ENCODE measurements at regions not wholly inside any gene's neighbourhood (a gene's known extent, or its start where the extent isn't known, plus 50 kb on each side); places are given as distances from the start of the nearest gene placed in this dataset.

GRCh38 chrX:97847885-97848679, 964.4 kb downstream of the RPA4 start:
- H3K4me1 ChIP-seq (ENCODE audit: control insufficient read depth in 2 of 2, insufficient read depth in 2 of 2, low read length in 2 of 2), result no peaks in the 10 kb centered on the region
- no peaks in the 10 kb centered on the region for H3K9me3 ChIP-seq (ENCODE audit: control insufficient read depth in 2 of 2, low read length in 2 of 2)
- H3K4me3 ChIP-seq (ENCODE audit: low read length in 2 of 2), result no peak overlapping the region
- H3K27ac ChIP-seq (ENCODE audit: low read depth in 2 of 2, low read length in 2 of 2), result no peak overlapping the region
- H3K36me3 ChIP-seq (ENCODE audit: control insufficient read depth in 2 of 2, insufficient read depth in 2 of 2, low read length in 2 of 2), result no peaks in the 10 kb centered on the region
- no peaks in the 10 kb centered on the region for H3K27me3 ChIP-seq (ENCODE audit: control insufficient read depth in 2 of 2, insufficient read depth in 2 of 2, low read length in 2 of 2)
- no peak overlapping the region for H3K9ac ChIP-seq (ENCODE audit: low read depth in 1 of 2, low read length in 2 of 2)

GRCh38 chrX:97849951-97850350, 966.2 kb downstream of the RPA4 start:
- no peaks in the 10 kb centered on the region for H3K4me1 ChIP-seq (ENCODE audit: control insufficient read depth in 2 of 2, insufficient read depth in 2 of 2, low read length in 2 of 2)

DNA sequence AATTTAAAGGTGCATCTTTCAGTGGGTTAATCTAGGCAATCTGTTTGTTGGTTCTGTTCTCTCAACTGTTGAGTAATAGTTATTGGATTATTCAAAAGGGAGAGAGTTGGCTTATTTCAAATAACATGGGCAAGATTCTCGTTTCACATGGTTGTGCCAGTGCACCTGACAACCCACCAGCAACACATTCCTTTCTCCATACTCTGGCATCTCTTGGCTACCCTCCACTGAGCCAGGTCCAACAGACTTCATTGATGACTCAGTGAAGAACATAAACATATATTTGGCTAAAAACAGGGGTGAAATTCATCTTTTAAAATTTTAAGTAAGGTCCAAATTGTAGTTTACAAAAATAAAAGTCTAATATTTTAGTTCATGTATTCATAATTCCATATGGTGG, 967.2 kb downstream of the RPA4 start:
- Histone ChIP-seq H3K4me1 (ENCODE audit: control insufficient read depth in 2 of 2, insufficient read depth in 2 of 2, low read length in 2 of 2) (no peaks in the 10 kb centered on the region), H3K27ac (ENCODE audit: low read depth in 2 of 2, low read length in 2 of 2) (no peak overlapping the region), H3K4me3 (ENCODE audit: low read length in 2 of 2) (no peak overlapping the region), H3K36me3 (ENCODE audit: control insufficient read depth in 2 of 2, insufficient read depth in 2 of 2, low read length in 2 of 2) (no peaks in the 10 kb centered on the region), H3K27me3 (ENCODE audit: control insufficient read depth in 2 of 2, insufficient read depth in 2 of 2, low read length in 2 of 2) (no peaks in the 10 kb centered on the region), H3K9me3 (ENCODE audit: control insufficient read depth in 2 of 2, low read length in 2 of 2) (no peaks in the 10 kb centered on the region), H3K9ac (ENCODE audit: low read depth in 1 of 2, low read length in 2 of 2) (no peak overlapping the region)

More at GRCh38 chrX:97849951-97850350, 966.2 kb downstream of the RPA4 start:
- no peaks in the 10 kb centered on the region for H3K27me3 ChIP-seq (ENCODE audit: control insufficient read depth in 2 of 2, insufficient read depth in 2 of 2, low read length in 2 of 2)
- H3K9me3 ChIP-seq (ENCODE audit: control insufficient read depth in 2 of 2, low read length in 2 of 2), result no peaks in the 10 kb centered on the region
- no peak overlapping the region for H3K27ac ChIP-seq (ENCODE audit: low read depth in 2 of 2, low read length in 2 of 2)
- no peak overlapping the region for H3K9ac ChIP-seq (ENCODE audit: low read depth in 1 of 2, low read length in 2 of 2)
- no peaks in the 10 kb centered on the region for H3K36me3 ChIP-seq (ENCODE audit: control insufficient read depth in 2 of 2, insufficient read depth in 2 of 2, low read length in 2 of 2)
- H3K4me3 ChIP-seq (ENCODE audit: low read length in 2 of 2), result no peak overlapping the region

DNA sequence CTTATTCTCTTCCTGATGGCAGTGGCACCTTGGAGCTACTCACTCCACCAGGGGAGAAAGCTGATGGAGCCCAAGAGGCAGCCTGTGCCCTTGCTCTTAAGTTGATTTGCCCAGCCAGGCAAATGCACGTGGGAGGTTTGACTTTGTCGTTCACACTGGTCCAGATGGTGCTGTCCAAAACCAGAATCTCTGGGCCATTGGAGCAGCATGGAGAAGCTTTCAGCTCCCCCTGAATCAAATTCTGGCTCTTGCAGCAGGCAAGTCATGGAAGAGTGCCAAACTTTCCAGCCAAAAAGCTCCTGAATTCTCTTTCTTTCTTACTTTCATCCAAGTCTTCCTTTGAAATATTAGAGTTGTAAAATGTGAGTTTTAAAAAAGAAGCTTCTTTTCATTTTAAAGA, 970.4 kb downstream of the RPA4 start:
- Histone ChIP-seq H3K4me3 (ENCODE audit: low read length in 2 of 2) (no peak overlapping the region), H3K27ac (ENCODE audit: low read depth in 2 of 2, low read length in 2 of 2) (no peak overlapping the region), H3K27me3 (ENCODE audit: control insufficient read depth in 2 of 2, insufficient read depth in 2 of 2, low read length in 2 of 2) (no peaks in the 10 kb centered on the region), H3K9ac (ENCODE audit: low read depth in 1 of 2, low read length in 2 of 2) (no peak overlapping the region), H3K4me1 (ENCODE audit: control insufficient read depth in 2 of 2, insufficient read depth in 2 of 2, low read length in 2 of 2) (no peaks in the 10 kb centered on the region), H3K9me3 (ENCODE audit: control insufficient read depth in 2 of 2, low read length in 2 of 2) (no peaks in the 10 kb centered on the region), H3K36me3 (ENCODE audit: control insufficient read depth in 2 of 2, insufficient read depth in 2 of 2, low read length in 2 of 2) (no peaks in the 10 kb centered on the region)

DNA sequence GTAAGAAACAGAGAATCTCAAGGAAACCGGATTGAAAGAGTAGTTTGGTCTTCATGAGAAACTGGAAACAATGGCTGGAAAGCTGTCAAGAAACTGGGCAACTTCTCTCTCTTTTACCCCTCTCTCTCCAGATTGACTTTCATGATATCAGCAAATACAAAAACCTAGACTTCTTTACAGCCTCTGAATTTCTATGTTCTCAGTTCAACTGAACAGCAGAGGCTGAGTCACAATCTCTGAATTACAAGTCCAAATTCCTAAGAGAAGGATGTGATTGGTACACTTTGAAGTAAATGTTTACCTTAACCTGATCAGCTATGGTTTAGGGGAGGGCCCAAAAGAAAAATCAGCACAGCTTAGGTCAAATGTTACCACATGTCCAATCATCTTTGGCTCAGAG, 974.9 kb downstream of the RPA4 start:
- no peaks in the 10 kb centered on the region for H3K27me3 ChIP-seq (ENCODE audit: control insufficient read depth in 2 of 2, insufficient read depth in 2 of 2, low read length in 2 of 2)
- H3K36me3 ChIP-seq (ENCODE audit: control insufficient read depth in 2 of 2, insufficient read depth in 2 of 2, low read length in 2 of 2), result no peaks in the 10 kb centered on the region
- no peak overlapping the region for H3K4me3 ChIP-seq (ENCODE audit: low read length in 2 of 2)
- H3K9me3 ChIP-seq (ENCODE audit: control insufficient read depth in 2 of 2, low read length in 2 of 2), result no peaks in the 10 kb centered on the region
- no peak overlapping the region for H3K9ac ChIP-seq (ENCODE audit: low read depth in 1 of 2, low read length in 2 of 2)
- H3K27ac ChIP-seq (ENCODE audit: low read depth in 2 of 2, low read length in 2 of 2), result no peak overlapping the region
- no peaks in the 10 kb centered on the region for H3K4me1 ChIP-seq (ENCODE audit: control insufficient read depth in 2 of 2, insufficient read depth in 2 of 2, low read length in 2 of 2)

GRCh38 chrX:97860226-97860625, 976.5 kb downstream of the RPA4 start:
- Histone ChIP-seq H3K9ac (ENCODE audit: low read depth in 1 of 2, low read length in 2 of 2) (no peak overlapping the region), H3K36me3 (ENCODE audit: control insufficient read depth in 2 of 2, insufficient read depth in 2 of 2, low read length in 2 of 2) (no peaks in the 10 kb centered on the region), H3K27ac (ENCODE audit: low read depth in 2 of 2, low read length in 2 of 2) (no peak overlapping the region), H3K4me3 (ENCODE audit: low read length in 2 of 2) (no peak overlapping the region), H3K27me3 (ENCODE audit: control insufficient read depth in 2 of 2, insufficient read depth in 2 of 2, low read length in 2 of 2) (no peaks in the 10 kb centered on the region), H3K9me3 (ENCODE audit: control insufficient read depth in 2 of 2, low read length in 2 of 2) (no peaks in the 10 kb centered on the region), H3K4me1 (ENCODE audit: control insufficient read depth in 2 of 2, insufficient read depth in 2 of 2, low read length in 2 of 2) (no peaks in the 10 kb centered on the region)

DNA sequence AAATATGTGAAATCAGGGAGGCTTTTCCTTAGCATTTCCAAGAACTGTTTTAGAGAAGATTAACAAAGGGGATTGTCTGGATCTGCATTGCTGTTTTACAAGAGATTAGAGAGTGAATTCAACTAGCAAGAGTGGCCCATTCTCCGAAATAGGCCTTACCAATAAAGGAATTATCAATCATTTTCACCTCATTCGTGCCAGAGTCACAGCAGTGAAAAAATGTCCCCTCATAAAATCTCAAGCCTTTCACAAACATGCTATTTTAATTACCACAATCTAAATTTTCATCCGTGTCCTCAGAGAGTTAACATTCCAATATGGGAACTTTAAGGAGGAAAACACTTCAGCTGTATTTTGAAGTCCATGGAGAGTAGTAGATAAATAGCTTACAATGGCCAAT, 979.6 kb downstream of the RPA4 start:
- no peaks in the 10 kb centered on the region for H3K9me3 ChIP-seq (ENCODE audit: control insufficient read depth in 2 of 2, low read length in 2 of 2)
- no peak overlapping the region for H3K4me3 ChIP-seq (ENCODE audit: low read length in 2 of 2)
- no peaks in the 10 kb centered on the region for H3K27me3 ChIP-seq (ENCODE audit: control insufficient read depth in 2 of 2, insufficient read depth in 2 of 2, low read length in 2 of 2)
- H3K27ac ChIP-seq (ENCODE audit: low read depth in 2 of 2, low read length in 2 of 2), result no peak overlapping the region
- no peaks in the 10 kb centered on the region for H3K4me1 ChIP-seq (ENCODE audit: control insufficient read depth in 2 of 2, insufficient read depth in 2 of 2, low read length in 2 of 2)
- no peak overlapping the region for H3K9ac ChIP-seq (ENCODE audit: low read depth in 1 of 2, low read length in 2 of 2)
- H3K36me3 ChIP-seq (ENCODE audit: control insufficient read depth in 2 of 2, insufficient read depth in 2 of 2, low read length in 2 of 2), result no peaks in the 10 kb centered on the region

- Histone ChIP-seq H3K36me3 (ENCODE audit: control insufficient read depth in 2 of 2, insufficient read depth in 2 of 2, low read length in 2 of 2) (no peaks in the 10 kb centered on the region), H3K4me1 (ENCODE audit: control insufficient read depth in 2 of 2, insufficient read depth in 2 of 2, low read length in 2 of 2) (no peaks in the 10 kb centered on the region), H3K27me3 (ENCODE audit: control insufficient read depth in 2 of 2, insufficient read depth in 2 of 2, low read length in 2 of 2) (no peaks in the 10 kb centered on the region), H3K27ac (ENCODE audit: low read depth in 2 of 2, low read length in 2 of 2) (no peak overlapping the region), H3K4me3 (ENCODE audit: low read length in 2 of 2) (no peak overlapping the region), H3K9me3 (ENCODE audit: control insufficient read depth in 2 of 2, low read length in 2 of 2) (no peaks in the 10 kb centered on the region), H3K9ac (ENCODE audit: low read depth in 1 of 2, low read length in 2 of 2) (no peak overlapping the region)
Observed at GRCh38 chrX:97867266-97867665, 983.6 kb downstream of the RPA4 start.

DNA sequence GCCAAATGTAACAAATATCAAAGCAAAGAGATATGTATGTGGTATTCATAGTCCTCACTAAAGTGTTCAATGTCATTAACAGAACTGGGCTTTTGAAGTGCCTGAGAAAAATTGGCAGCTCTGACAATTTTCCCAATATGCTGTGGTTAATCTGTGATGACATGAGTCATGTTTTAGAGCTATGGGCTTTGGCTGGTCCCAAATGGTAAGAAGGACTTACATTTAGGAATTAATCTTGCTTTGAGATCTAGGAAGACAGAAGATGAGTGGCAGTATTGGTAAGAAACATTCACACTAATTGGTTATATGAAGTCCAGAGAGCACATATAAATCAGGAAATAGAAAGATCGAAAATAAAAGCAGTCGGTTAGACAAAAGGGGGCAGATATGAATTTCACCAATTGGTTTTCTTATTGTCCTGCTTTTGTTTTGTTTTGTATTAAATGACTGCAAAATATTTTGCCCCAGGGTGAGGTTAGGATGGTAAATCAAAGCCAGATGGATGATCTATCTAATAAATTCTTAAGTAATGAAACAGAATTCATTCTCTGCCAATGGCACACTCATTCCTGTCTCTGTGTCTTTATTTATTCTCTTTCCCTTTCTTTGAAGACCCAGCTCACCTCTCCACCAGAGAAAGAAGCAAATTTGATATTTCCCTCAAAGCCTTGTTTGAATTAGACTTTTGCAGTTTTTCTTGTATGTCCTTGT, 993.1 kb downstream of the RPA4 start:
- Histone ChIP-seq H3K36me3 (ENCODE audit: control insufficient read depth in 2 of 2, insufficient read depth in 2 of 2, low read length in 2 of 2) (no peaks in the 10 kb centered on the region), H3K9me3 (ENCODE audit: control insufficient read depth in 2 of 2, low read length in 2 of 2) (no peaks in the 10 kb centered on the region), H3K4me1 (ENCODE audit: control insufficient read depth in 2 of 2, insufficient read depth in 2 of 2, low read length in 2 of 2) (no peaks in the 10 kb centered on the region), H3K27ac (ENCODE audit: low read depth in 2 of 2, low read length in 2 of 2) (no peak overlapping the region), H3K9ac (ENCODE audit: low read depth in 1 of 2, low read length in 2 of 2) (no peak overlapping the region), H3K27me3 (ENCODE audit: control insufficient read depth in 2 of 2, insufficient read depth in 2 of 2, low read length in 2 of 2) (no peaks in the 10 kb centered on the region), H3K4me3 (ENCODE audit: low read length in 2 of 2) (no peak overlapping the region)

- H3K27me3 ChIP-seq (ENCODE audit: control insufficient read depth in 2 of 2, insufficient read depth in 2 of 2, low read length in 2 of 2), result no peaks in the 10 kb centered on the region
- H3K9ac ChIP-seq (ENCODE audit: low read depth in 1 of 2, low read length in 2 of 2), result no peak overlapping the region
- H3K9me3 ChIP-seq (ENCODE audit: control insufficient read depth in 2 of 2, low read length in 2 of 2), result no peaks in the 10 kb centered on the region
- H3K36me3 ChIP-seq (ENCODE audit: control insufficient read depth in 2 of 2, insufficient read depth in 2 of 2, low read length in 2 of 2), result no peaks in the 10 kb centered on the region
- H3K27ac ChIP-seq (ENCODE audit: low read depth in 2 of 2, low read length in 2 of 2), result no peak overlapping the region
- H3K4me1 ChIP-seq (ENCODE audit: control insufficient read depth in 2 of 2, insufficient read depth in 2 of 2, low read length in 2 of 2), result no peaks in the 10 kb centered on the region
- no peak overlapping the region for H3K4me3 ChIP-seq (ENCODE audit: low read length in 2 of 2)
Observed at GRCh38 chrX:97882306-97882705, 998.6 kb downstream of the RPA4 start.

All from mucosa of rectum (tissue), 2 donors.